OCI-LY3 (cell line): ENCODE measurements at regions not wholly inside any gene's neighbourhood (a gene's known extent, or its start where the extent isn't known, plus 50 kb on each side); places are given as distances from the start of the nearest gene placed in this dataset.

Source experiments
- H2AFZ ChIP-seq: fragments of 200-600, 300-600 bp; shearing (Covaris generic); 2 replicates; pipeline ENCODE4 v1.6.0; 2014; ENCODE audit warnings: antibody characterized with exemption, low read depth, low read length
- H3K27ac ChIP-seq: fragments of 200-600, 300-600 bp; sonication (generic); 2 replicates; pipeline ENCODE4 v1.5.1; 2014; ENCODE audit warnings: mild to moderate bottlenecking, low read length, moderate library complexity, mixed read lengths
- H3K27me3 ChIP-seq: fragments of 200-600, 300-600 bp; sonication (generic); 2 replicates; pipeline ENCODE4 v1.6.1; 2014; ENCODE audit warnings: low read depth, low read length, mixed read lengths
- H3K36me3 ChIP-seq: fragments of 200-600, 300-600 bp; sonication (generic); replicated peaks from 2 replicates; pipeline ENCODE3; 2014; ENCODE audit warnings: low read depth, low read length, mixed read lengths
- H3K4me1 ChIP-seq: fragments of 300-600, 200-600 bp; sonication (generic); 2 replicates; pipeline ENCODE4 v1.6.1; 2014; ENCODE audit warnings: low read length, mixed read lengths
- H3K4me2 ChIP-seq: fragments of 200-600, 300-600 bp; sonication (generic); 2 replicates; pipeline ENCODE4 v1.6.1; 2014; ENCODE audit warnings: low read length, mixed read lengths
- H3K4me3 ChIP-seq: fragments of 300-600, 200-600 bp; sonication (generic); 2 replicates; pipeline ENCODE4 v1.5.1; 2014; ENCODE audit warnings: antibody characterized with exemption, mild to moderate bottlenecking, low read length, moderate library complexity
- H3K79me2 ChIP-seq: fragments of 300-600, 200-600 bp; shearing (Covaris generic); 2 replicates; pipeline ENCODE4 v1.6.1; 2014; ENCODE audit warnings: mild to moderate bottlenecking, low read length, mixed read lengths
- H3K9ac ChIP-seq: fragments of 300-600, 200-600 bp; shearing (Covaris generic); 2 replicates; pipeline ENCODE4 v1.6.0; 2014; ENCODE audit warnings: mild to moderate bottlenecking, low read length, moderate library complexity
- H3K9me3 ChIP-seq: fragments of 200-600, 300-600 bp; shearing (Covaris generic); 2 replicates; pipeline ENCODE4 v1.6.1; 2014; ENCODE audit warnings: low read length, mixed read lengths; ENCODE audit not compliant: insufficient read depth
- H4K20me1 ChIP-seq: fragments of 200-600, 300-600 bp; sonication (generic); 2 replicates; pipeline ENCODE4 v1.6.1; 2016; ENCODE audit warnings: low read length, mixed read lengths; ENCODE audit not compliant: insufficient read depth
- CTCF ChIP-seq: fragments of 200-600, 300-600 bp; sonication (generic); IDR thresholded peaks from 2 replicates; pipeline ENCODE4 v1.5.1; 2014; ENCODE audit warnings: antibody characterized with exemption, low read length, low read depth
- EZH2phosphoT487 ChIP-seq: fragments of 200-600 bp; shearing (Covaris generic); IDR thresholded peaks from 2 replicates; pipeline ENCODE4 v1.6.1; 2018; ENCODE audit warnings: antibody characterized with exemption, mixed run types, low read depth

- H3K27me3 ChIP-seq = peaks cover 12% of the 10 kb centered on the region
- no peak overlapping the region for H2AFZ ChIP-seq
- no peaks in the 10 kb centered on the region for H3K36me3 ChIP-seq
- no peak overlapping the region for H3K4me2 ChIP-seq
- no peak overlapping the region for H3K9ac ChIP-seq
- H3K9me3 ChIP-seq = no peaks in the 10 kb centered on the region
- H3K4me1 ChIP-seq = no peaks in the 10 kb centered on the region
- H3K79me2 ChIP-seq = no peaks in the 10 kb centered on the region
- TF ChIP-seq EZH2phosphoT487 (no peak), CTCF (no peak)
- no peak overlapping the region for H3K4me3 ChIP-seq
- H4K20me1 ChIP-seq = no peaks in the 10 kb centered on the region
- H3K27ac ChIP-seq = no peak overlapping the region
These were observed 114.5 kb downstream of the RXFP2 start for GRCh38 chr13:31853643-31854326.

DNA sequence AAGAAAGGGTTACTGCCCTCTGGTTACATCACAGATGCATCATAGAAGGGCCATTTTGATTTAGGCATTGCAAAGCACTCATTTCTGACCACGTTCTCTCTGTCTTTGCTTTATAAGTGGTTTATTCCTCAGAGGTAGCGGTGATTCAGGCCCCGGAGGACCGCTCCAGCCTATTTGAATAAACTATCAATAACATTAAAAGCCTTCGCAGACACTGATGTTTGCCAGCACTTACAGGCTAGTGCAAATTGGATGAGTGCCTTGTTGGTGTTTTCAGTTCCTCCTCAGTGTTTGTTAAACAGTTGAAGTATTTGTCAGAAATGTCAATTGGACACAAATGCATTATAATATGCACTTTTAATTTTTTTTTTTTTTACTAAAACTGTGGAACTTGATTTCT, 120.2 kb downstream of the RXFP2 start:
- TF ChIP-seq CTCF = no peak
- no peak for TF ChIP-seq EZH2phosphoT487
- Histone ChIP-seq H3K9me3 (no peaks in the 10 kb centered on the region), H3K4me2 (no peak overlapping the region), H3K36me3 (no peaks in the 10 kb centered on the region), H3K79me2 (no peaks in the 10 kb centered on the region), H3K4me1 (peaks cover 11% of the 10 kb centered on the region), H2AFZ (no peak overlapping the region), H3K9ac (no peak overlapping the region), H4K20me1 (no peaks in the 10 kb centered on the region), H3K27ac (no peak overlapping the region), H3K27me3 (no peaks in the 10 kb centered on the region), H3K4me3 (no peak overlapping the region)

GRCh38 chr13:31860002-31860401, 120.7 kb downstream of the RXFP2 start:
- TF ChIP-seq EZH2phosphoT487 (no peak), CTCF (no peak)
- H2AFZ ChIP-seq = no peak overlapping the region

GRCh38 chr13:31862828-31863227, 123.5 kb downstream of the RXFP2 start:
- Histone ChIP-seq H3K4me3 (no peak overlapping the region), H2AFZ (no peak overlapping the region), H3K79me2 (no peaks in the 10 kb centered on the region), H3K36me3 (no peaks in the 10 kb centered on the region), H3K9ac (no peak overlapping the region), H4K20me1 (no peaks in the 10 kb centered on the region), H3K27me3 (no peaks in the 10 kb centered on the region), H3K4me1 (peaks cover 11% of the 10 kb centered on the region), H3K27ac (no peak overlapping the region), H3K9me3 (no peaks in the 10 kb centered on the region), H3K4me2 (peak overlapping the region; percentile 30)
- TF ChIP-seq EZH2phosphoT487 (no peak), CTCF (no peak)

More at GRCh38 chr13:31860002-31860401, 120.7 kb downstream of the RXFP2 start:
- no peak overlapping the region for H3K9ac ChIP-seq
- H3K4me3 ChIP-seq = no peak overlapping the region
- no peak overlapping the region for H3K4me2 ChIP-seq
- H3K27me3 ChIP-seq = no peaks in the 10 kb centered on the region
- no peak overlapping the region for H3K27ac ChIP-seq
- H3K36me3 ChIP-seq = no peaks in the 10 kb centered on the region
- no peaks in the 10 kb centered on the region for H3K9me3 ChIP-seq
- H3K79me2 ChIP-seq = no peaks in the 10 kb centered on the region
- no peaks in the 10 kb centered on the region for H4K20me1 ChIP-seq
- H3K4me1 ChIP-seq = peaks cover 11% of the 10 kb centered on the region
